ENCODE measurements at regions not wholly inside any gene's neighbourhood (a gene's known extent, or its start where the extent isn't known, plus 50 kb on each side); places are given as distances from the start of the nearest gene placed in this dataset.

DNA sequence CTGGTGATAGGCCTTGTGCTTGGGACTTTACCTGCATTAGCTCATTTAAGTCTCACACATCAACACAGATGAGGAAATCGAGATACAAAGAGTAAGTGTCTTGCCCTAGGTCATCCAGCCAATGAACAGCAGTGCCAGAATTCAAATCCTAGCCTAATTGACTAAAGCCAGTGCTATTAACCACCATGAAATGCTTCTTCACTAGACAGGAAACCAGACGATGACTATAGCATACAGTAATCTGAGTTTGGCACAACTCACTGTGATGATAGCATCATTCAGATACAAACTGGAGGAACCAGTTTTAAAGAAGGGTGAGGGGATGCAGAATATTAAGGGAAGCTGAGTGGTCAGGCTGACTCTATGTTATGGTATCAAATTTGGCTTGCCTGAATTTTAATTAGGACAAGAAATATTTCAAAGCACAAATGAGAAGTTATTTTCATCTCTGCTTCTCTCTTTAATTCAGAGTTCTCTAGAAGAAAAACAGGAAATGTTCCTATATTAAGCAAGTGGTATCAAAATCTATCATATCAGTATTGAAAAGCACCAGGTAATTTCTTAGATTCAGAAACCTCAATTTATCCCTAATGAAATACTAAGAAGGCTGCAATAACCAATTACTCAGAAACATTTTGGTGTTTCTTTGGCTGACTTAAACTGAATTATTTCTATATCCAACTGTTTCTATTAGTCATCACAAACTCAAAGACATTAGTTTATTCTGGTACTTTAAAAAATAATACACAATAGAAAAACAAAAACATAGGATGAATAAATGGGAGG lies 147.0 kb upstream of the RASA1 start:
- no peak overlapping the region for H3K9ac ChIP-seq (ENCODE audit: low read length)
- H4K20me1 ChIP-seq (ENCODE audit: insufficient read depth): no peaks in the 10 kb centered on the region
- H3K36me3 ChIP-seq (ENCODE audit: insufficient read depth, low read length): no peaks in the 10 kb centered on the region
- TF ChIP-seq POLR2AphosphoS5 (IDR thresholded peaks at IDR 0.05) (no peak), SMC3 (conservative IDR thresholded peaks at IDR 0.05; ENCODE audit: poor library complexity) (no peak), TAF1 (IDR thresholded peaks at IDR 0.05; ENCODE audit: low read depth) (no peak), EP300 (conservative IDR thresholded peaks at IDR 0.05; ENCODE audit: poor library complexity, severe bottlenecking) (no peak), RAD21 (conservative IDR thresholded peaks at IDR 0.05) (no peak), MXI1 (conservative IDR thresholded peaks at IDR 0.05; ENCODE audit: poor library complexity, severe bottlenecking) (no peak), EZH2 (IDR thresholded peaks at IDR 0.05; ENCODE audit: borderline replicate concordance, insufficient read depth, low read length, poor library complexity, severe bottlenecking) (no peak)
- TF ChIP-seq, protein P1, sequence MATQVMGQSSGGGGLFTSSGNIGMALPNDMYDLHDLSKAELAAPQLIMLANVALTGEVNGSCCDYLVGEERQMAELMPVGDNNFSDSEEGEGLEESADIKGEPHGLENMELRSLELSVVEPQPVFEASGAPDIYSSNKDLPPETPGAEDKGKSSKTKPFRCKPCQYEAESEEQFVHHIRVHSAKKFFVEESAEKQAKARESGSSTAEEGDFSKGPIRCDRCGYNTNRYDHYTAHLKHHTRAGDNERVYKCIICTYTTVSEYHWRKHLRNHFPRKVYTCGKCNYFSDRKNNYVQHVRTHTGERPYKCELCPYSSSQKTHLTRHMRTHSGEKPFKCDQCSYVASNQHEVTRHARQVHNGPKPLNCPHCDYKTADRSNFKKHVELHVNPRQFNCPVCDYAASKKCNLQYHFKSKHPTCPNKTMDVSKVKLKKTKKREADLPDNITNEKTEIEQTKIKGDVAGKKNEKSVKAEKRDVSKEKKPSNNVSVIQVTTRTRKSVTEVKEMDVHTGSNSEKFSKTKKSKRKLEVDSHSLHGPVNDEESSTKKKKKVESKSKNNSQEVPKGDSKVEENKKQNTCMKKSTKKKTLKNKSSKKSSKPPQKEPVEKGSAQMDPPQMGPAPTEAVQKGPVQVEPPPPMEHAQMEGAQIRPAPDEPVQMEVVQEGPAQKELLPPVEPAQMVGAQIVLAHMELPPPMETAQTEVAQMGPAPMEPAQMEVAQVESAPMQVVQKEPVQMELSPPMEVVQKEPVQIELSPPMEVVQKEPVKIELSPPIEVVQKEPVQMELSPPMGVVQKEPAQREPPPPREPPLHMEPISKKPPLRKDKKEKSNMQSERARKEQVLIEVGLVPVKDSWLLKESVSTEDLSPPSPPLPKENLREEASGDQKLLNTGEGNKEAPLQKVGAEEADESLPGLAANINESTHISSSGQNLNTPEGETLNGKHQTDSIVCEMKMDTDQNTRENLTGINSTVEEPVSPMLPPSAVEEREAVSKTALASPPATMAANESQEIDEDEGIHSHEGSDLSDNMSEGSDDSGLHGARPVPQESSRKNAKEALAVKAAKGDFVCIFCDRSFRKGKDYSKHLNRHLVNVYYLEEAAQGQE (IDR thresholded peaks at IDR 0.05; ENCODE audit: borderline replicate concordance): no peak
- TF ChIP-seq, protein P2, sequence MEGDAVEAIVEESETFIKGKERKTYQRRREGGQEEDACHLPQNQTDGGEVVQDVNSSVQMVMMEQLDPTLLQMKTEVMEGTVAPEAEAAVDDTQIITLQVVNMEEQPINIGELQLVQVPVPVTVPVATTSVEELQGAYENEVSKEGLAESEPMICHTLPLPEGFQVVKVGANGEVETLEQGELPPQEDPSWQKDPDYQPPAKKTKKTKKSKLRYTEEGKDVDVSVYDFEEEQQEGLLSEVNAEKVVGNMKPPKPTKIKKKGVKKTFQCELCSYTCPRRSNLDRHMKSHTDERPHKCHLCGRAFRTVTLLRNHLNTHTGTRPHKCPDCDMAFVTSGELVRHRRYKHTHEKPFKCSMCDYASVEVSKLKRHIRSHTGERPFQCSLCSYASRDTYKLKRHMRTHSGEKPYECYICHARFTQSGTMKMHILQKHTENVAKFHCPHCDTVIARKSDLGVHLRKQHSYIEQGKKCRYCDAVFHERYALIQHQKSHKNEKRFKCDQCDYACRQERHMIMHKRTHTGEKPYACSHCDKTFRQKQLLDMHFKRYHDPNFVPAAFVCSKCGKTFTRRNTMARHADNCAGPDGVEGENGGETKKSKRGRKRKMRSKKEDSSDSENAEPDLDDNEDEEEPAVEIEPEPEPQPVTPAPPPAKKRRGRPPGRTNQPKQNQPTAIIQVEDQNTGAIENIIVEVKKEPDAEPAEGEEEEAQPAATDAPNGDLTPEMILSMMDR (IDR thresholded peaks at IDR 0.05; ENCODE audit: poor library complexity, severe bottlenecking): no peak
- H3K9me3 ChIP-seq (ENCODE audit: low read length): no peaks in the 10 kb centered on the region
- H3K27me3 ChIP-seq (ENCODE audit: insufficient read depth, low read depth, low read length): no peaks in the 10 kb centered on the region
- H3K27ac ChIP-seq (ENCODE audit: low read length): no peak overlapping the region
- no peaks in the 10 kb centered on the region for H3F3A ChIP-seq (ENCODE audit: insufficient read depth, low read length, poor library complexity, severe bottlenecking)
- no peaks in the 10 kb centered on the region for H3K9me2 ChIP-seq (ENCODE audit: insufficient read depth, low read length)
- no peak overlapping the region for H2AFZ ChIP-seq (ENCODE audit: low read depth, low read length)
- no peaks in the 10 kb centered on the region for H3K79me2 ChIP-seq (replicated peaks; ENCODE audit: insufficient read depth, low read length)
- no peak overlapping the region for H3K4me3 ChIP-seq (ENCODE audit: low read length)
- H3K4me2 ChIP-seq (ENCODE audit: low read length): no peak overlapping the region

DNA sequence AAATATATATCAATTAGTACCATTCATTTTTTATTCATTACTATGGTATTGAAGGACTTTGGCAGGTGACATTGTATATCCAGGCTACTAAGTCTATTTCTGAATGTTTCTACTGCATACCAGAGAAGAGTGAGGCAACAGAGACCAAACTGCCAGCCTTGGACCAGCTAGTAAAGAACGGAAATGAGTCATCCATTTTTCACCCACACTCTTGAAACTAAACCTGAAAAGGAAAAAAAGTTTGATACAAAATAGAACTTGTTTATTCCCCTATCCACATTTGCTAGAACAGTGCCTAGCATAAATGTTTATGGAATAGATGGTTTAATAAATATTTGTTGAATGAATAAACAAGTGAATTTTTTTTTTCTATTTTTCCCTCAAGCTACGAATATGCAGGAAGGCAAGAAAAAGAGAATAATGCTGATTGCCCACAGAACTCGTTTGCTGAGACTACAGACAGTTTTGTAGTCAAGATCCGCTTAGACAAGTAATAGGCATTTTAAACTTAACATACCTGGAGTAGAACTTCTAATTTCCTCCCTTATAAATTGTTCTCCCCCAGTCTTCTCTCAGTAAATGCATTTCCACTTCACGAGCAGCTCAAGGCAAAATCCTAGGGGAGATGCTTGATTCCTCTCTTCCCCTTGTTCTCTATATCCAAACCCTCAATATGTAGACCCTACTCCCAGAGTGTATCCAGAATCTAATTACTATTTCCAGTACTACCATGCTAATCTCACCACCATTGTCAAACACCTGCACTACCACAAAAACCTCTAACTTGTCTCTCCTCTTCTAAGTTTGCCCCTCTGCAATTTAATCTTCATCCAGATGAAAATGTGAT lies 146.2 kb upstream of the RASA1 start:
- no peaks in the 10 kb centered on the region for H3K27me3 ChIP-seq (ENCODE audit: insufficient read depth, low read depth, low read length)
- H3K79me2 ChIP-seq (replicated peaks; ENCODE audit: insufficient read depth, low read length): no peaks in the 10 kb centered on the region
- no peak overlapping the region for H3K4me2 ChIP-seq (ENCODE audit: low read length)
- H3K4me3 ChIP-seq (ENCODE audit: low read length): no peak overlapping the region
- no peaks in the 10 kb centered on the region for H3K9me3 ChIP-seq (ENCODE audit: low read length)
- no peaks in the 10 kb centered on the region for H4K20me1 ChIP-seq (ENCODE audit: insufficient read depth)
- TF ChIP-seq EP300 (conservative IDR thresholded peaks at IDR 0.05; ENCODE audit: poor library complexity, severe bottlenecking) (no peak), TAF1 (IDR thresholded peaks at IDR 0.05; ENCODE audit: low read depth) (no peak), SMC3 (conservative IDR thresholded peaks at IDR 0.05; ENCODE audit: poor library complexity) (no peak), EZH2 (IDR thresholded peaks at IDR 0.05; ENCODE audit: borderline replicate concordance, insufficient read depth, low read length, poor library complexity, severe bottlenecking) (no peak), MXI1 (conservative IDR thresholded peaks at IDR 0.05; ENCODE audit: poor library complexity, severe bottlenecking) (no peak)
- TF ChIP-seq, protein P2 (IDR thresholded peaks at IDR 0.05; ENCODE audit: poor library complexity, severe bottlenecking): no peak
- no peak overlapping the region for H2AFZ ChIP-seq (ENCODE audit: low read depth, low read length)
- no peaks in the 10 kb centered on the region for H3K36me3 ChIP-seq (ENCODE audit: insufficient read depth, low read length)
- no peaks in the 10 kb centered on the region for H3K9me2 ChIP-seq (ENCODE audit: insufficient read depth, low read length)
- no peak overlapping the region for H3K9ac ChIP-seq (ENCODE audit: low read length)
- H3K27ac ChIP-seq (ENCODE audit: low read length): no peak overlapping the region
- H3F3A ChIP-seq (ENCODE audit: insufficient read depth, low read length, poor library complexity, severe bottlenecking): no peaks in the 10 kb centered on the region

Data from neural cell (in vitro differentiated cells).